ENCODE measurements at regions not wholly inside any gene's neighbourhood (a gene's known extent, or its start where the extent isn't known, plus 50 kb on each side); places are given as distances from the start of the nearest gene placed in this dataset.

DNA sequence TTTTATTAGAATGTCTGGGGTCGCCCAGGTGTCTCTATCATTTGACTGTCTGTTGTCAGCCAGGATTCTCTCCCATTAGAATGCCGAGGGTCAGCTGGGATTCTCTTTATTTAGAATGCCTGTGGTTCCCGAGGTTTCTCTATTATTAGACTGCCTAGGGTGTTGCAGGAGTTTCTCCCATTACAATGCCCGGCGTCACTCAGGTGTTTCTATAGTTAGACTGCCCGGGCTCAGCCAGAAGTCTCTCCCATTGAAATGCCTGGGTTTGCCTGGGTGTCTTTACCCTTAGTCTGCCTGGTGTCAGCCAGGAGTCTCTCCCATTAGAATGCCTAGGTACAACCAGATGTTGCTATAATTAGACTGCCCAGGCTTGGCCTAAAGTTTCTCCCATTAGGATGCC, 2252.0 kb downstream of the TP53TG3F start:
- TF ChIP-seq YY1 (IDR thresholded peaks at IDR 0.05; ENCODE audit: insufficient read depth, insufficient read length) (no peak), ZNF274 (IDR thresholded peaks at IDR 0.05; ENCODE audit: low read depth, low read length) (no peak), SUZ12 (IDR thresholded peaks at IDR 0.05; ENCODE audit: extremely low read depth, insufficient read depth, insufficient read length) (no peak)

All from NT2/D1 (cell line).